Osteoblast (primary cell): ENCODE measurements at regions not wholly inside any gene's neighbourhood (a gene's known extent, or its start where the extent isn't known, plus 50 kb on each side); places are given as distances from the start of the nearest gene placed in this dataset.

ENCODE experiments used
- DNase-seq: peaks from one replicate; pipeline ENCODE4 v3.0.0; 2011; ENCODE audit warnings: low spot score, mixed read lengths; ENCODE audit not compliant: insufficient read length; ENCODE audit errors: missing footprints
- H2AFZ ChIP-seq: 2 replicates; pipeline ENCODE4 v1.6.0; 2011; ENCODE audit warnings: mild to moderate bottlenecking, low read length
- H3K27ac ChIP-seq: 2 replicates; pipeline ENCODE4 v1.5.1; 2011; ENCODE audit warnings: mild to moderate bottlenecking, low read depth, low read length, moderate library complexity
- H3K27me3 ChIP-seq: 2 replicates; pipeline ENCODE4 v1.6.0; 2012; ENCODE audit warnings: mild to moderate bottlenecking, control low read depth, inconsistent platforms, low read length, moderate library complexity; ENCODE audit not compliant: insufficient read depth
- H3K36me3 ChIP-seq: 2 replicates; pipeline ENCODE4 v1.5.1; 2011; ENCODE audit warnings: mild to moderate bottlenecking, low read length, control low read depth, moderate library complexity; ENCODE audit not compliant: insufficient read depth
- H3K4me1 ChIP-seq: 2 replicates; pipeline ENCODE4 v1.5.1; 2011; ENCODE audit warnings: mild to moderate bottlenecking, low read length, control low read depth, moderate library complexity; ENCODE audit not compliant: insufficient read depth
- H3K4me2 ChIP-seq: 2 replicates; pipeline ENCODE4 v1.6.0; 2011; ENCODE audit warnings: mild to moderate bottlenecking, low read length; ENCODE audit not compliant: insufficient read depth
- H3K4me3 ChIP-seq: fragments of 200-600 bp; sonication (generic); 3 replicates; pipeline ENCODE4 v1.5.1; 2012; ENCODE audit warnings: mild to moderate bottlenecking, low read length, inconsistent platforms; ENCODE audit not compliant: insufficient read depth
- H3K79me2 ChIP-seq: 2 replicates; pipeline ENCODE4 v1.6.0; 2012; ENCODE audit warnings: mild to moderate bottlenecking, low read length, control low read depth, inconsistent platforms; ENCODE audit not compliant: insufficient read depth
- H3K9me3 ChIP-seq: 2 replicates; pipeline ENCODE4 v1.5.1; 2011; ENCODE audit warnings: low read depth, low read length, control low read depth
- H4K20me1 ChIP-seq: 2 replicates; pipeline ENCODE4 v1.6.0; 2012; ENCODE audit warnings: mild to moderate bottlenecking, low read length, control low read depth; ENCODE audit not compliant: insufficient read depth
- CTCF ChIP-seq: IDR thresholded peaks from 2 replicates; pipeline ENCODE4 v1.5.1; 2011; ENCODE audit warnings: mild to moderate bottlenecking, low read depth, low read length, moderate library complexity; ENCODE audit errors: extremely low read depth

GRCh38 chr18:78738076-78738690 is 241.4 kb upstream of the SALL3 start:
- no peak overlapping the region for H3K4me3 ChIP-seq
- H4K20me1 ChIP-seq: no peaks in the 10 kb centered on the region
- DNase-seq: no peak
- no peaks in the 10 kb centered on the region for H3K79me2 ChIP-seq
- no peak overlapping the region for H3K27ac ChIP-seq
- H3K36me3 ChIP-seq: no peaks in the 10 kb centered on the region
- H2AFZ ChIP-seq: no peak overlapping the region
- no peaks in the 10 kb centered on the region for H3K9me3 ChIP-seq
- H3K4me2 ChIP-seq: no peak overlapping the region
- no peak for TF ChIP-seq CTCF
- H3K4me1 ChIP-seq: no peaks in the 10 kb centered on the region
- no peaks in the 10 kb centered on the region for H3K27me3 ChIP-seq

GRCh38 chr18:78739115-78739514 is 240.5 kb upstream of the SALL3 start:
- no peak for TF ChIP-seq CTCF
- Histone ChIP-seq H3K36me3 (no peaks in the 10 kb centered on the region), H3K27me3 (no peaks in the 10 kb centered on the region), H3K4me2 (no peak overlapping the region), H3K4me1 (no peaks in the 10 kb centered on the region), H3K79me2 (no peaks in the 10 kb centered on the region), H4K20me1 (no peaks in the 10 kb centered on the region), H3K4me3 (no peak overlapping the region), H3K27ac (no peak overlapping the region), H2AFZ (no peak overlapping the region), H3K9me3 (no peaks in the 10 kb centered on the region)
- no peak for DNase-seq

- no peaks in the 10 kb centered on the region for H3K36me3 ChIP-seq
- H3K9me3 ChIP-seq: no peaks in the 10 kb centered on the region
- no peak overlapping the region for H3K4me3 ChIP-seq
- no peaks in the 10 kb centered on the region for H3K4me1 ChIP-seq
- H3K27ac ChIP-seq: no peak overlapping the region
- H2AFZ ChIP-seq: no peak overlapping the region
- H3K79me2 ChIP-seq: no peaks in the 10 kb centered on the region
- no peaks in the 10 kb centered on the region for H4K20me1 ChIP-seq
- H3K4me2 ChIP-seq: no peak overlapping the region
- DNase-seq: no peak
- TF ChIP-seq CTCF: no peak
- H3K27me3 ChIP-seq: no peaks in the 10 kb centered on the region
These were observed 239.5 kb upstream of the SALL3 start for GRCh38 chr18:78739882-78740677.

GRCh38 chr18:78740876-78741275 is 238.7 kb upstream of the SALL3 start:
- no peak for DNase-seq
- no peaks in the 10 kb centered on the region for H3K9me3 ChIP-seq
- H3K4me3 ChIP-seq: no peak overlapping the region
- H3K36me3 ChIP-seq: no peaks in the 10 kb centered on the region
- H3K4me1 ChIP-seq: no peaks in the 10 kb centered on the region
- no peak overlapping the region for H3K4me2 ChIP-seq
- no peak overlapping the region for H2AFZ ChIP-seq
- H4K20me1 ChIP-seq: no peaks in the 10 kb centered on the region
- H3K27ac ChIP-seq: no peak overlapping the region
- H3K27me3 ChIP-seq: no peaks in the 10 kb centered on the region
- no peak for TF ChIP-seq CTCF
- no peaks in the 10 kb centered on the region for H3K79me2 ChIP-seq
